Right kidney (tissue), 1 donor: ENCODE measurements at regions not wholly inside any gene's neighbourhood (a gene's known extent, or its start where the extent isn't known, plus 50 kb on each side); places are given as distances from the start of the nearest gene placed in this dataset.

Experiments used
- DNase-seq: peaks from one replicate; pipeline ENCODE4 v3.0.0-alpha.2; 2016

GRCh38 chr5:4949108-4949507 lies 191.0 kb upstream of the ADAMTS16 start:
- DNase-seq: no peak

GRCh38 chr5:4953576-4953975 lies 186.6 kb upstream of the ADAMTS16 start:
- no peak for DNase-seq

- no peak for DNase-seq
Measured at GRCh38 chr5:4954048-4954447, 186.1 kb upstream of the ADAMTS16 start.

GRCh38 chr5:4963265-4963664 lies 176.9 kb upstream of the ADAMTS16 start:
- DNase-seq: no peak

- DNase-seq: no peak
Measured at GRCh38 chr5:4969351-4969750, 170.8 kb upstream of the ADAMTS16 start.

GRCh38 chr5:4970171-4970570 lies 170.0 kb upstream of the ADAMTS16 start:
- DNase-seq: no peak

- DNase-seq: no peak
Measured at GRCh38 chr5:4976902-4977301, 163.2 kb upstream of the ADAMTS16 start.

- no peak for DNase-seq
Measured at GRCh38 chr5:4977416-4978110, 162.6 kb upstream of the ADAMTS16 start.

- no peak for DNase-seq
Measured at GRCh38 chr5:4980201-4980600, 159.9 kb upstream of the ADAMTS16 start.

- no peak for DNase-seq
Measured at GRCh38 chr5:4981608-4982007, 158.5 kb upstream of the ADAMTS16 start.

- no peak for DNase-seq
Measured at GRCh38 chr5:4983701-4984100, 156.4 kb upstream of the ADAMTS16 start.

GRCh38 chr5:4984461-4984860 lies 155.7 kb upstream of the ADAMTS16 start:
- DNase-seq: no peak

- DNase-seq: no peak
Measured at GRCh38 chr5:4987431-4987830, 152.7 kb upstream of the ADAMTS16 start.

GRCh38 chr5:4989118-4989517 lies 151.0 kb upstream of the ADAMTS16 start:
- DNase-seq: no peak

GRCh38 chr5:4990017-4990416 lies 150.1 kb upstream of the ADAMTS16 start:
- no peak for DNase-seq

- DNase-seq: no peak
Measured at GRCh38 chr5:4990462-4990861, 149.7 kb upstream of the ADAMTS16 start.

- no peak for DNase-seq
Measured at GRCh38 chr5:4991925-4992324, 148.2 kb upstream of the ADAMTS16 start.

GRCh38 chr5:4995014-4995413 lies 145.1 kb upstream of the ADAMTS16 start:
- no peak for DNase-seq

GRCh38 chr5:5005353-5005752 lies 134.8 kb upstream of the ADAMTS16 start:
- DNase-seq: no peak

GRCh38 chr5:5006548-5006947 lies 133.6 kb upstream of the ADAMTS16 start:
- no peak for DNase-seq

GRCh38 chr5:5009240-5009639 lies 130.9 kb upstream of the ADAMTS16 start:
- DNase-seq: no peak

GRCh38 chr5:5011151-5011550 lies 129.0 kb upstream of the ADAMTS16 start:
- no peak for DNase-seq

- DNase-seq: no peak
Measured at GRCh38 chr5:5014586-5015235, 125.4 kb upstream of the ADAMTS16 start.

- DNase-seq: no peak
Measured at GRCh38 chr5:5017827-5018577, 122.1 kb upstream of the ADAMTS16 start.
